GM18511 (cell line): ENCODE measurements at regions not wholly inside any gene's neighbourhood (a gene's known extent, or its start where the extent isn't known, plus 50 kb on each side); places are given as distances from the start of the nearest gene placed in this dataset.
"Not testable (repeated sequence)": the region's sequence is repeated elsewhere in the genome, so short reads cannot be mapped to it uniquely, and the experiment has no call there.

ENCODE experiments used
- ATAC-seq: cut with Tn5 transposase; IDR thresholded peaks from one replicate; pipeline ENCODE4 v1.9.1; 2021; ENCODE audit warnings: mild to moderate bottlenecking, moderate library complexity; ENCODE audit not compliant: unreplicated experiment

GRCh38 chr10:81708416-81708815, 166.6 kb upstream of the NRG3 start:
- no peak for ATAC-seq

- no peak for ATAC-seq
Measured at GRCh38 chr10:81708929-81709328, 166.1 kb upstream of the NRG3 start.

- ATAC-seq = no peak
Measured at GRCh38 chr10:81722399-81722798, 152.6 kb upstream of the NRG3 start.

GRCh38 chr10:81724431-81724830, 150.6 kb upstream of the NRG3 start:
- no peak for ATAC-seq

DNA sequence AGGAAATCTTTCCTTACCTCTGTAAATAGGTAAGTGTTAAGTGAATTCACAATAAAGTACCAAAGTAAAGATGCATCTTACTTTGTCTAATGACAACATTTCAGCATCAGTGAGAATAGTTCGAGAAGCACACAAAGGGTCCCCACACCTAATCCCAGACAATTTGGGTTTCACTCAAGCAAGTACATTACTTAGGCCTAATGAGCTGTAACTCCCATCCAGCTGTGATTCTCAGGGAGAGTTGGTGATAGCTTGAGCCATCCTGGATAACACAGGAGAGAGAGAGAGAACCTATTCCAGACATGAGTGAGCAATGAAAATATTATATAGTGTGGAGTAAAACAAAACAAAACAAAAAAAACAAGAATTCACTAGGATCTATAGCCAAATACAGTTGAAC, 149.1 kb upstream of the NRG3 start:
- no peak for ATAC-seq

GRCh38 chr10:81728692-81729091, 146.3 kb upstream of the NRG3 start:
- ATAC-seq = no peak

DNA sequence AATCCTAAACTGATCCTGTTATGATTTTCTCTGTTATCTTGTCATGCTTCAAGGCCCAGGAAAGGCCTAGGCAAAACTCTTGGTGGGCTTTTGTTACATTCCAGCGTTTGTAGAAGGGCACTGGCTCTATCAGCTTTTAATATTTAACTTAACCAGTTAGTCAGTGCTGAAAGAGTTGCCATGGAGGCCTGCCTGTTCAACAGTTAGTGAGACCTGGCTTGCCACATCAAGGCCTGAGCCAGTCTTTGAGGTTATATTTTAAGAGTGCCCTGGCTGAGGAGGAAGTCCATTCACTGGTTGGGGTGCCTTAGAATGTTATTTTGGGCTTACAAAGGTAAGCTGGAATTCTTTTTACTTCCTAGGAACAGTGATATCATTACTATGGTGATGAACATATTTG, 144.1 kb upstream of the NRG3 start:
- no peak for ATAC-seq

- ATAC-seq = no peak
Measured at GRCh38 chr10:81733542-81733941, 141.5 kb upstream of the NRG3 start.

GRCh38 chr10:81735167-81735566, 139.8 kb upstream of the NRG3 start:
- ATAC-seq = not testable (repeated sequence)

DNA sequence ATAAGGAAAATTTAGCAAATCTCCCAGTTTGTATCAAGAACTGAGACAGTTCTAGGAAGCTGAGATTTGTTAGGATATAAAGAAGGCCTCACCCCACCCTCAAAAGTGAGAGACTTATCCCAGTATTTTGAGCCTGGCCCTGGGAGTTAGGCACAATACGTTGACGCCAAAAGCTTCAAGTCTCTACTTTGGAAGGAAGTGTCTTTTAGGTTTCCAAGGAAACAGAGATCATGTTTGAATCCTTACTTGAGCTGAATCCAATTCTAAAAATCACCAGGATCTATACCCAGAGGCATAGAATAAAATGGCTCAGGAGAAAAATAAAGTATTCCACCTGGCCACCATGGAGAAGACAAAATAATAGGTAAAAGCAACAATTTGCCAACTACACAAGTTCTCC, 115.9 kb upstream of the NRG3 start:
- ATAC-seq = no peak

GRCh38 chr10:81784111-81784597, 90.8 kb upstream of the NRG3 start:
- ATAC-seq = no peak

GRCh38 chr10:81792729-81793128, 82.3 kb upstream of the NRG3 start:
- no peak for ATAC-seq

DNA sequence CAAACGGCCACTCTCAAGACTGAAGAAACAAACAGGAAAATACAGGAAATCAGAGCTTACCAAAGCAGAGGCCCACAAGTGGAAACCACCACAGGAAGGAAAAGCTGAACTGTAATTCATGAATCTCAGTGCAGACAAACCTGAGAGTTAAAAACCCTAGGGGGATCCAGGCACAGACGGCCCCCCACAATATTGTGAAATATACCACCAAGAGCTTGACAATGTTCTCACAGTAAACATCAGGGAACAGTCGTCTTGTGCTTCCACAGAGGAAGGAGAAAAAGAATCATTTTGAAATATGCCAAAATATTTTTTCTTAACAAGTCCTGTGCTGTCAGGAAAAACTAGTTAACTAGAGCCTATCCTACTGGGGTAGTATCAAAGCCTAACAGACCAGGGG, 68.2 kb upstream of the NRG3 start:
- ATAC-seq = no peak

GRCh38 chr10:81814842-81815241, 60.2 kb upstream of the NRG3 start:
- ATAC-seq = no peak

- ATAC-seq = no peak
Measured at GRCh38 chr10:81817596-81818170, 57.3 kb upstream of the NRG3 start.

DNA sequence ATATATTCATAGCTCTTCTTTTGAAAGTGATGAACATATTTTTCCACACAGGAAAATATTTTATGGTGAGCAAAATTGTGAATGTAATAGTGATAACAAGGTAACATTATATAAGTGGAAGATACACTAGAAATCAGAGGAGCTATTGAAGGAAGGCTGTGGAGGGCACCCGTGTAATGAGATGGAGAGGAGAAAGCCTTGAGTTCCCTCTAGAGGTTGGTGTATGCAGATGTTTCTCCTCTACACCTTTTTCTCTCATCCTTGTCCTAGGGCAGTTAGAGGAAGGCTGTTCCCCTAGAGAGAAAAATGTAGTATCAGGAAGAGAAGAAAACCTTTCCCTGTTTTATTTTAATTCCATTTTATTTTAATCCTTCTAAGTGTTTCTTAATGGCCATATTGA, 54.6 kb upstream of the NRG3 start:
- ATAC-seq = no peak
